ENCODE measurements at regions not wholly inside any gene's neighbourhood (a gene's known extent, or its start where the extent isn't known, plus 50 kb on each side); places are given as distances from the start of the nearest gene placed in this dataset.

DNA sequence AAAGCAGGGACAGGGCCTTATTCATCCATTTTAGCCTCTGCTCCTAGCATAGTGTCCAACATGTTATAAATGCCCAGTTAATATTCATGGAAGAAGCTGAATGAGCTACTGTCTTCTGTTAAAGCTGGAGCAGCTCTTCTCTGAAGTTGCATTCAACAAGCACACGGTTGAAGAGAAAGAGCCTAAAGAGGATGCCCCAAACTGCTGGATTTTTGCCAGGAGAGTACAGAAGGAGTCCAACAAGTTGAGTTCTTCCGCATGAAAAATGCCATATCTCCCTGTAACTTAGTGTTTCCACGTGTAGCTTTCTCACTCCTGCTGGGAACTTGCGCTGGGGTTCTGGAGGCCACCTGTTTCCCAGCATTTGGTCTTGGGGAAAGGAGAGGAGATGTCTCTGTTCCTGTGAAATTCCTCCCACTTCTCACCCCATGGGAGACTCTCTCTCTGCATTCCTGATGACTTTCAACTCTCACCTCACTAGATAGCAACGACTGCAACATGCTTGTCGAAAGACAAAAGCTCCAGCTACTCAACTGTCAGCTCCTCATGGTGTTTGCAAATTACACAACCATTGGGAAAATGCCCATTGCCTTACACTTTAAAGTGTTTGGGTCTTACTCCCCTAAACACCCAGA, 122.8 kb downstream of the KIF4B start:
- Histone ChIP-seq H3K9me2 (replicated peaks; ENCODE audit: insufficient read depth, low read length) (no peaks in the 10 kb centered on the region), H3K9ac (ENCODE audit: low read length) (no peak overlapping the region), H3K79me2 (ENCODE audit: insufficient read depth, low read length) (no peaks in the 10 kb centered on the region), H4K20me1 (ENCODE audit: low read depth, low read length) (no peaks in the 10 kb centered on the region), H3K27ac (ENCODE audit: low read depth, low read length) (no peak overlapping the region), H3K36me3 (ENCODE audit: low read length) (no peaks in the 10 kb centered on the region), H2AFZ (ENCODE audit: low read depth, low read length, severe bottlenecking) (no peak overlapping the region), H3K27me3 (ENCODE audit: low read length) (no peaks in the 10 kb centered on the region), H3K4me2 (ENCODE audit: low read depth, low read length, poor library complexity, severe bottlenecking) (no peak overlapping the region), H3K4me3 (ENCODE audit: insufficient read depth, low read length, poor library complexity, severe bottlenecking) (no peak overlapping the region), H3K9me3 (ENCODE audit: insufficient read depth, low read length) (no peaks in the 10 kb centered on the region), H3F3A (ENCODE audit: insufficient read depth) (no peaks in the 10 kb centered on the region)
- TF ChIP-seq EZH2phosphoT487 (conservative IDR thresholded peaks at IDR 0.05; ENCODE audit: low read length) (no peak), CTCF (IDR thresholded peaks at IDR 0.05; ENCODE audit: insufficient read depth, low read length, poor library complexity, severe bottlenecking) (no peak)

DNA sequence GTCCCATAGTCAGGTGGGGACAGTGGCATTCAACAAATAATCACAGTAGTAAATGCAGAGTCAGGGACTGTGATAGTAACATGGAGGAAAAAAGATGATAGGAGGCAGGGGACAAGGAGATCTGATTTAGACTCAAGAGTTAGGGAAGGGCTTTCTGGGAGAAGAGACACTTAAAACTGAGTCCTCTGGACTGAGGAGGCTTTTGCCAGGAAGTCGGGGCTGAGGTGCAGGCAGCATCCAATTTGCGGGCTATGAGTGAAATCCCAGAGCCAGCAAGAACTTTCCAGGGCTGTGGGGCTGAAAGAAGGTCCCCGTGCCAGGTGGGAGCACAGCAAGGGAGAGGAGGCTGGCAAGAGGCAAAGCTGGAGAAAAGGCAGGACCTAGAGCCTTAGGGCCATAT, 124.1 kb downstream of the KIF4B start:
- Histone ChIP-seq H2AFZ (ENCODE audit: low read depth, low read length, severe bottlenecking) (no peak overlapping the region), H3K9me2 (replicated peaks; ENCODE audit: insufficient read depth, low read length) (no peaks in the 10 kb centered on the region), H3F3A (ENCODE audit: insufficient read depth) (no peaks in the 10 kb centered on the region), H3K36me3 (ENCODE audit: low read length) (no peaks in the 10 kb centered on the region), H3K9ac (ENCODE audit: low read length) (no peak overlapping the region), H3K79me2 (ENCODE audit: insufficient read depth, low read length) (no peaks in the 10 kb centered on the region), H3K4me2 (ENCODE audit: low read depth, low read length, poor library complexity, severe bottlenecking) (no peak overlapping the region), H3K9me3 (ENCODE audit: insufficient read depth, low read length) (no peaks in the 10 kb centered on the region), H3K27me3 (ENCODE audit: low read length) (no peaks in the 10 kb centered on the region), H4K20me1 (ENCODE audit: low read depth, low read length) (no peaks in the 10 kb centered on the region), H3K27ac (ENCODE audit: low read depth, low read length) (no peak overlapping the region), H3K4me3 (ENCODE audit: insufficient read depth, low read length, poor library complexity, severe bottlenecking) (no peak overlapping the region)
- TF ChIP-seq CTCF (IDR thresholded peaks at IDR 0.05; ENCODE audit: insufficient read depth, low read length, poor library complexity, severe bottlenecking) = no peak
- no peak for TF ChIP-seq EZH2phosphoT487 (conservative IDR thresholded peaks at IDR 0.05; ENCODE audit: low read length)

DNA sequence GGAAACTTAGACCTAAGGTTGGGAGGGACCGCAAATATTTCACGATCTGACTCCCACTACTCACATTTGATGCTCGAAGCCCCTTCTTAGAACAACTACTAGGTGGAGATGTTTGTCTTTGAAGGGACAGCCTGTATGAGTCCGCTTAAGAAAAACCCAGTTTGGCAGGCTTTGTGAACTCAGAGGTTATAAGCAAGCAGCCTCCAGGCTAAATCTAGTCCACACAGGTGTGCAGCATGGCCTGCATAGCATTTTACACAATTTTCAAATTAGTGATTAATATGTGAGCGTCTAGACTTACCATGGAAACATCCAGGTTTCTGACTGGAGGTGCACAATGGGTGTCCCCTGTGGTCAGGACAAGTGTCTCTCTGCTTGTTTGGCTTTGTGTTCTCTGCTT, 127.1 kb downstream of the KIF4B start:
- no peaks in the 10 kb centered on the region for H3F3A ChIP-seq (ENCODE audit: insufficient read depth)
- no peaks in the 10 kb centered on the region for H3K27me3 ChIP-seq (ENCODE audit: low read length)
- H3K4me2 ChIP-seq (ENCODE audit: low read depth, low read length, poor library complexity, severe bottlenecking) = no peak overlapping the region
- no peak overlapping the region for H2AFZ ChIP-seq (ENCODE audit: low read depth, low read length, severe bottlenecking)
- no peaks in the 10 kb centered on the region for H3K9me3 ChIP-seq (ENCODE audit: insufficient read depth, low read length)
- TF ChIP-seq EZH2phosphoT487 (conservative IDR thresholded peaks at IDR 0.05; ENCODE audit: low read length) (no peak), CTCF (IDR thresholded peaks at IDR 0.05; ENCODE audit: insufficient read depth, low read length, poor library complexity, severe bottlenecking) (no peak)
- H3K36me3 ChIP-seq (ENCODE audit: low read length) = no peaks in the 10 kb centered on the region
- no peak overlapping the region for H3K4me3 ChIP-seq (ENCODE audit: insufficient read depth, low read length, poor library complexity, severe bottlenecking)
- H3K79me2 ChIP-seq (ENCODE audit: insufficient read depth, low read length) = no peaks in the 10 kb centered on the region
- no peak overlapping the region for H3K27ac ChIP-seq (ENCODE audit: low read depth, low read length)
- no peaks in the 10 kb centered on the region for H3K9me2 ChIP-seq (replicated peaks; ENCODE audit: insufficient read depth, low read length)
- no peaks in the 10 kb centered on the region for H4K20me1 ChIP-seq (ENCODE audit: low read depth, low read length)
- no peak overlapping the region for H3K9ac ChIP-seq (ENCODE audit: low read length)
